Fibroblast of lung (primary cell): ENCODE measurements at regions not wholly inside any gene's neighbourhood (a gene's known extent, or its start where the extent isn't known, plus 50 kb on each side); places are given as distances from the start of the nearest gene placed in this dataset.

Experiments
- DNase-seq, 2 donors: peaks; one replicate each; pipeline versions ENCODE4 v3.0.0 to v3.0.0-alpha.2; 2010; ENCODE audit warnings: low read depth in 2 of 2
- H2AFZ ChIP-seq: 2 replicates; pipeline ENCODE4 v1.5.1; 2012; ENCODE audit warnings: low read length, control low read depth, inconsistent platforms
- H3K27ac ChIP-seq: 2 replicates; pipeline ENCODE4 v1.5.1; 2011; ENCODE audit warnings: low read length, control low read depth; ENCODE audit not compliant: insufficient read depth
- H3K27me3 ChIP-seq: 2 replicates; pipeline ENCODE4 v1.5.1; 2011; ENCODE audit warnings: mild to moderate bottlenecking, low read length; ENCODE audit not compliant: control insufficient read depth, insufficient read depth
- H3K36me3 ChIP-seq: 2 replicates; pipeline ENCODE4 v1.5.1; 2011; ENCODE audit warnings: low read length; ENCODE audit not compliant: control insufficient read depth, insufficient read depth
- H3K4me1 ChIP-seq: 2 replicates; pipeline ENCODE4 v1.5.1; 2011; ENCODE audit warnings: low read length; ENCODE audit not compliant: control insufficient read depth, insufficient read depth; ENCODE audit errors: extremely low read depth
- H3K4me2 ChIP-seq: 2 replicates; pipeline ENCODE4 v1.5.1; 2011; ENCODE audit warnings: low read length, control low read depth; ENCODE audit not compliant: insufficient read depth; ENCODE audit errors: extremely low read depth
- H3K4me3 ChIP-seq, 4 experiments: fragments of 200-600 bp in 1 of 4; sonication (generic) in 1 of 4; replicated peaks in 1 of 4; 2 replicates each; pipeline ENCODE4 v1.5.1; 2011 to 2016; ENCODE audit warnings: low read length in 4 of 4, low read depth in 3 of 4, mild to moderate bottlenecking in 3 of 4, control low read depth in 2 of 4, inconsistent platforms in 1 of 4, mixed read lengths in 1 of 4; ENCODE audit not compliant: insufficient read depth in 1 of 4; ENCODE audit errors: control extremely low read depth in 1 of 4
- H3K79me2 ChIP-seq: 2 replicates; pipeline ENCODE4 v1.5.1; 2012; ENCODE audit warnings: mild to moderate bottlenecking, low read length, inconsistent platforms; ENCODE audit not compliant: control insufficient read depth, insufficient read depth
- H3K9ac ChIP-seq: 2 replicates; pipeline ENCODE4 v1.5.1; 2011; ENCODE audit warnings: mild to moderate bottlenecking, low read length, control low read depth; ENCODE audit not compliant: insufficient read depth
- H3K9me3 ChIP-seq: 2 replicates; pipeline ENCODE4 v1.5.1; 2012; ENCODE audit warnings: low read depth, low read length; ENCODE audit not compliant: control insufficient read depth, insufficient read depth
- H4K20me1 ChIP-seq: 2 replicates; pipeline ENCODE4 v1.5.1; 2011; ENCODE audit warnings: low read length; ENCODE audit not compliant: control insufficient read depth, insufficient read depth; ENCODE audit errors: extremely low read depth
- EZH2 ChIP-seq: IDR thresholded peaks from 2 replicates; pipeline ENCODE4 v1.5.1; 2012; ENCODE audit warnings: low read length, control low read depth, mild to moderate bottlenecking; ENCODE audit errors: missing control alignments
- TF ChIP-seq, protein P1 (sequence below), 2 donors: IDR thresholded peaks in 1 of 2; conservative IDR thresholded peaks in 1 of 2; 1 replicate in 1 of 2; 2 replicates in 1 of 2; pipeline ENCODE4 v1.5.1; 2011 to 2012; ENCODE audit warnings: low read length in 2 of 2, control low read depth in 1 of 2, inconsistent platforms in 1 of 2, low read depth in 1 of 2, mild to moderate bottlenecking in 1 of 2

DNA sequence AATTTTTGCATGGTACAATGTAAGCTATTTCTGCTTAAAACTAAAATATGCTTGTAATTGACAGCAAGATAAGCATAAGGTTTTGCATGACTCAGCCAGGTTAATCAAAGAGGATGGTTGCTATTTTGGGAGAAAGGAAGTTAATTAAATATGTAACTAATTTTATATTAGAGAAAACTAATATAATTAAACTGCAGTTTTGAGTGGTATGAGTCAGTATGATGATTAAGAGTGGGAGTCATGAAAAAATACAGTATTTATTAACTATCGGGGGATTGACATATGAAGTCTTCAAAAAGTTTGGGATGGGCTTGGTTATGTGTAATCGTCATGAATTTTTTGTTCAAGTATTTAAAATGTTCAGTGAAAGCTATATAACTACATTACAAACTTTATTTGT, 54.0 kb upstream of the CDK20 start:
- no peaks in the 10 kb centered on the region for H3K4me1 ChIP-seq
- H3K4me3 ChIP-seq: no peak overlapping the region
- no peaks in the 10 kb centered on the region for H3K36me3 ChIP-seq
- TF ChIP-seq, protein P1, sequence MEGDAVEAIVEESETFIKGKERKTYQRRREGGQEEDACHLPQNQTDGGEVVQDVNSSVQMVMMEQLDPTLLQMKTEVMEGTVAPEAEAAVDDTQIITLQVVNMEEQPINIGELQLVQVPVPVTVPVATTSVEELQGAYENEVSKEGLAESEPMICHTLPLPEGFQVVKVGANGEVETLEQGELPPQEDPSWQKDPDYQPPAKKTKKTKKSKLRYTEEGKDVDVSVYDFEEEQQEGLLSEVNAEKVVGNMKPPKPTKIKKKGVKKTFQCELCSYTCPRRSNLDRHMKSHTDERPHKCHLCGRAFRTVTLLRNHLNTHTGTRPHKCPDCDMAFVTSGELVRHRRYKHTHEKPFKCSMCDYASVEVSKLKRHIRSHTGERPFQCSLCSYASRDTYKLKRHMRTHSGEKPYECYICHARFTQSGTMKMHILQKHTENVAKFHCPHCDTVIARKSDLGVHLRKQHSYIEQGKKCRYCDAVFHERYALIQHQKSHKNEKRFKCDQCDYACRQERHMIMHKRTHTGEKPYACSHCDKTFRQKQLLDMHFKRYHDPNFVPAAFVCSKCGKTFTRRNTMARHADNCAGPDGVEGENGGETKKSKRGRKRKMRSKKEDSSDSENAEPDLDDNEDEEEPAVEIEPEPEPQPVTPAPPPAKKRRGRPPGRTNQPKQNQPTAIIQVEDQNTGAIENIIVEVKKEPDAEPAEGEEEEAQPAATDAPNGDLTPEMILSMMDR (conservative IDR thresholded peaks at IDR 0.05 in 1 of 2, IDR thresholded peaks at IDR 0.05 in 1 of 2; ENCODE audit: low read depth in 1 of 2, low read length in 2 of 2): no peak
- TF ChIP-seq EZH2: no peak
- H3K27me3 ChIP-seq: no peaks in the 10 kb centered on the region
- H3K4me2 ChIP-seq: no peak overlapping the region
- H4K20me1 ChIP-seq: no peaks in the 10 kb centered on the region
- H3K9ac ChIP-seq: no peak overlapping the region
- no peak for DNase-seq
- no peaks in the 10 kb centered on the region for H3K9me3 ChIP-seq
- no peak overlapping the region for H3K27ac ChIP-seq
- no peaks in the 10 kb centered on the region for H3K79me2 ChIP-seq
- no peak overlapping the region for H2AFZ ChIP-seq

DNA sequence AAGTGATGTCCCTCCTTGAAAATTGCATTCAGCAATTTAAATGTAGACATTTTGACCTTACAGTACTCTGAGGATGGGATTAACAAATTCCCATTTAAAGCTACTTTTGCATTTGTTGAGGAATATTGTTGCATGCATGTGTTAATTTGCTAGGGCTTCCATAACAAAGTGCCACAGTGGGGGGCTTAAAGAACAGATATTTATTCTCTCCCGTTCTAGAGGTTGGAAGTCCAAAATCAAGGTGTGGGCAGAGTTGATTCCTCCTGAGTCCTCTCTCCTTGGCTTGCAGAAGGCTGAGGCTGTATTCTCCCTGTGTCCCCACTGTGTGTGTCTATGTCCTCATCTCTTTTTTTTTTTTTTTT, 51.8 kb upstream of the CDK20 start:
- no peak for TF ChIP-seq EZH2
- TF ChIP-seq, protein P1 (conservative IDR thresholded peaks at IDR 0.05 in 1 of 2, IDR thresholded peaks at IDR 0.05 in 1 of 2; ENCODE audit: low read depth in 1 of 2, low read length in 2 of 2): no peak
- no peaks in the 10 kb centered on the region for H3K27me3 ChIP-seq
- no peaks in the 10 kb centered on the region for H3K79me2 ChIP-seq

DNA sequence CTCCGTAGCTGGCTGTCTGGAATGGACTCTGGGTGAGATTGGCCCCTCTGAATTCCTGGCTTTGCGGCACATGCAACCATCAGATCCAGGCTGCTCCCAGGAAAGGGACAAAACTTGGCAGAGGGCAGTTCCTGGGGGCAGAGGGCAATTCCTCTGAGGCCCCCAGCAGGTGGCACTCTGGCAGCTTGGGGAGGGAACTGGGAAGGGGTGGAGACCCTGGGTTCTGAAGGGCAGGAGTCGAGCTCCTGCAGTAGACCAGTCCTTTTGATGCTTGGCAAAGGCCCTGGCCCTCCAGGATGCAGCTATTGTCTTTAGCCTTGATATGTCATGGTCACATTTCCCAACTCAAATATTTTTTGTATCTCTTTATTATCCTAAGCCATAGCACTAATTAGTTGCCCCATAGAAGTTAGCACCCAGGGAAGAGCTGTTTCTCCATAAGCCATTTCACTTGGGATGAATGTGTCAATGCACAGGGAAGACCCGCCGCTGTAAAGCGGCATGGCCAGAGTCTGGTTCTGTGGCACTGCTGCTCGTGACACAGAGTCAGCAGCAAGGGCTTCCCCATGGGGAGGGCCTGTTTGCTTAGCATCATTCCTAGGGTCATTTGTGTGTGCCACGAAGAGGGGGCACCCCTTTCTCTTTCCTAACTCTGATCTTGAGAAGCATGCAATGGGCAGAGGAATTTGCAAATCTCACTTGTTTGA, 51.2 kb upstream of the CDK20 start:
- Histone ChIP-seq H3K9ac (no peak overlapping the region), H3K36me3 (no peaks in the 10 kb centered on the region), H3K27ac (no peak overlapping the region), H3K9me3 (no peaks in the 10 kb centered on the region), H3K4me2 (no peak overlapping the region), H3K4me3 (no peak overlapping the region), H4K20me1 (no peaks in the 10 kb centered on the region), H3K79me2 (no peaks in the 10 kb centered on the region), H3K27me3 (no peaks in the 10 kb centered on the region), H2AFZ (no peak overlapping the region), H3K4me1 (no peaks in the 10 kb centered on the region)
- no peak for DNase-seq
- TF ChIP-seq, protein P1 (conservative IDR thresholded peaks at IDR 0.05 in 1 of 2, IDR thresholded peaks at IDR 0.05 in 1 of 2; ENCODE audit: low read depth in 1 of 2, low read length in 2 of 2): no peak
- TF ChIP-seq EZH2: no peak

More for the DNA sequence above, 51.8 kb upstream of the CDK20 start:
- Histone ChIP-seq H3K4me3 (no peak overlapping the region), H3K27ac (no peak overlapping the region), H3K36me3 (no peaks in the 10 kb centered on the region), H3K9ac (no peak overlapping the region), H4K20me1 (no peaks in the 10 kb centered on the region), H3K9me3 (no peaks in the 10 kb centered on the region), H3K4me2 (no peak overlapping the region), H2AFZ (no peak overlapping the region), H3K4me1 (no peaks in the 10 kb centered on the region)
- DNase-seq: no peak
